GM12872 (cell line): ENCODE measurements at regions not wholly inside any gene's neighbourhood (a gene's known extent, or its start where the extent isn't known, plus 50 kb on each side); places are given as distances from the start of the nearest gene placed in this dataset.

Experiments
- TF ChIP-seq, protein P1 (sequence below): IDR thresholded peaks from 3 replicates; pipeline ENCODE4 v1.5.1; 2011; ENCODE audit warnings: low read depth, mild to moderate bottlenecking, low read length, moderate library complexity; ENCODE audit not compliant: insufficient read depth

DNA sequence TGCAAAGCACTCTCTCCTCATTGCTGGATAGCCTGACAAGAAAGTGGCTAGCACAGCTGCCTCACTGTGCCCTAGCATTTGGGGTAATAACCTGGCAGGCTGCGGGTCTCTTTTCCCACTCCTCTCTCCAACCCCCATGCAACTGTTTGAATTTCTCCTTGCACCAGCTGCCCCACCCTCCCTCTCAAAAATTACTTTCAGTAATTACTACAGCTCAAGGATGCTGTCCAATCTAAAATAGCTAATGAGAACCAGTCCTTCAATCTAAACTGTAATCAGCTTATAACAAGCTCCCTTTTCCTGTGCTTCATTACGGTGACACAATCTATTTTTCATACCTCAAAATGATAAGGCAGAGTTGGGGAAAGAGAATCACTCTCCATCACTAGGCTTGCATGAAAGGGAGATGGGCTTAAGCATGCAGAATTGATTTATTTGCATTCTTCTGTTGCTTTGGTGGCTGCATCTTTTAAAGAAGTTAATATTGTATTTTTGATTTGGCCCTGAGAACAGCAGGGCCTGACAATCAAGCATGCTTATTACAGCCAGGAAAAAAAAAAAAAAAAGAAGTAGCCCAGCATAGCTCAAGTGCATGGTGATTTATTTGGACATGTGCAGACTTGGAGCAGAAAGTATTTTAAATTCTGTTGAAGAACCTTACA is 881.8 kb downstream of the SLC4A3 start:
- TF ChIP-seq, protein P1, sequence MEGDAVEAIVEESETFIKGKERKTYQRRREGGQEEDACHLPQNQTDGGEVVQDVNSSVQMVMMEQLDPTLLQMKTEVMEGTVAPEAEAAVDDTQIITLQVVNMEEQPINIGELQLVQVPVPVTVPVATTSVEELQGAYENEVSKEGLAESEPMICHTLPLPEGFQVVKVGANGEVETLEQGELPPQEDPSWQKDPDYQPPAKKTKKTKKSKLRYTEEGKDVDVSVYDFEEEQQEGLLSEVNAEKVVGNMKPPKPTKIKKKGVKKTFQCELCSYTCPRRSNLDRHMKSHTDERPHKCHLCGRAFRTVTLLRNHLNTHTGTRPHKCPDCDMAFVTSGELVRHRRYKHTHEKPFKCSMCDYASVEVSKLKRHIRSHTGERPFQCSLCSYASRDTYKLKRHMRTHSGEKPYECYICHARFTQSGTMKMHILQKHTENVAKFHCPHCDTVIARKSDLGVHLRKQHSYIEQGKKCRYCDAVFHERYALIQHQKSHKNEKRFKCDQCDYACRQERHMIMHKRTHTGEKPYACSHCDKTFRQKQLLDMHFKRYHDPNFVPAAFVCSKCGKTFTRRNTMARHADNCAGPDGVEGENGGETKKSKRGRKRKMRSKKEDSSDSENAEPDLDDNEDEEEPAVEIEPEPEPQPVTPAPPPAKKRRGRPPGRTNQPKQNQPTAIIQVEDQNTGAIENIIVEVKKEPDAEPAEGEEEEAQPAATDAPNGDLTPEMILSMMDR = no peak

DNA sequence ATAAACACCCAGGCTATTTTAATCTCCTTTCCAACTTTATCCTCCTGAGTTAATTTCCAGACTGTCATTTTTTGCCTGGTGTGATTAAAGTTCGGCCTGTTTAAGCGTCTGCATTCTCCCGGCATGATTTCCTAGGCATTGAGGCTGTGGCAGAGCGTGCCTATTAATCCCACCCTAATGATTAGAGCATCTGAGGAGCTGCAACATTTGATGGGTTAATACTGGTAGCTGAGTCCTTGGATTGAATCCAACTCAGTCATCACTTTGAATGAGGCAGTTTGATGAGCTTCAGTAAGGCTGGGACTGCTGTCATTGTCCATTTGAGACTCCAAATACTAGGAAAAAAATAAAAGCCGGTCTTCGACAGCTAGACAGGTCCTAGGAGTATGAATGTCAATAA is 882.5 kb downstream of the SLC4A3 start:
- TF ChIP-seq, protein P1 = no peak

DNA sequence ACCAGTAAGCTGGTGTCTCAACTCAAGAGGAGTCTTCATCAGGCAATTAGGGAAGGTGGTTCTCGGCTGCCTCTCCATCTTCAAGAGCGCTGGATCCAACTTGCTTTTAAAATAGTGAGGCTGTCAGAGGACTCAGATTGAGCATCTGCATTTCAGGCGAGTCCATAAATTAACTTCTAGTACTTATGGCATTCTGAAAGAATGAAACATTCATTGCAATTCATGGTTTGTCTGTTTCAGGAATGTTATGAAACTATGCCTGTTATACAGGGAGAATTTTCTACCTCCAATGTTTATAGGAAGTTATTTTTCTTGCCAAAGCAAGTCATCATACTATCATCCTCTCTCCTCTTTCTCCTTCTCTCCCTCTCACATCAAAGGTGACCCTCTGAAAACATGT is 883.2 kb downstream of the SLC4A3 start:
- TF ChIP-seq, protein P1 = no peak

DNA sequence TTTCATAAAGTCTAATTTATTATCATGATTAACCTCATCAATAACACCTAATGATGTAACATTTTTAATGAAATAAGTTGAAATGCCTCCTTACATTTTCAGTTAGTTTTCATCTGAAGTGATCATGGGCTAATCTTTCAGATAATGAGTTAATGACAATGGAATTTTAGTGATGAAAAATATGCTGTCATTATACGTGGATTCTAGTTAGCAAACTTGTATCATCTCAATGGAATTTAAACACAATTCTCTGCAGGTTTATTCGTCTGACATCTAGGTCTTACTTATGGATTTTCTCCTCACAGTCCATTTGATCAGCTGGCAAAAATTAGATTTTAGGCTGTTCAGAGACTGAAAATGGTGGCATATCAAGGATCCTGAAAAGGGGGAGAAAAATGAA is 885.0 kb downstream of the SLC4A3 start:
- TF ChIP-seq, protein P1 = no peak

DNA sequence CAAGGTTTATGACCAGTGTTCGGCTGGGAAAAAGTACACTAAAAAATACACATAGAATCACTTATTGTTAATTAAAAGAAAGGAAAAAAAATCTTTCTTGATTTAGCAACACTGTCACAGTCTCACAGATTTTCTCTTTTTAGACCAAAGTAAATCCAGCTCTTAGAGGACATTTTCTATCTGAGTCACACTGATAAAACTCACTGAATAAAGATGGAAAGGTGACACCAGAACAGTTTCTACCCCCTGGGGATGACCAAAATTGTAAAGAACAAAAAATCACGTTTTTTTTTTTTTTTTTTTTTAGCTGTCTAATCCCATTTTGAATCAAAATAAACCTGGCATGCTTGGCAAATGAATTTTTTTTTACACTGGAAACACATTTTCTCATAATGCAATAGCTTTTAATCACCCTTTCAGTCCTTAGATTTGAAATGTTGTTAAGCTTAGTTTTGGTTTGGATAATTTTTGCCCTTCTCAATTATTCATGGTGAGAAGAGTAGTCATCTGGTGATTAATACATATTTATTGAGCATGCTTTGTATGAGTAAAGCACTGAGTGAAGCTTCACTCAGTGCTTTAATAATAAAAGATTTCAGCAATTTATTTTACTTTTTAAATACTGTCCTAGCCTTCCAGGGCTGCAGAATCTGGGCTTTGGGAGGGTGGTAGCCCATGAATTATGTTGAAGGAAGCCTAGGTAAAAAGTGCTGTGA is 886.3 kb downstream of the SLC4A3 start:
- TF ChIP-seq, protein P1 = no peak

DNA sequence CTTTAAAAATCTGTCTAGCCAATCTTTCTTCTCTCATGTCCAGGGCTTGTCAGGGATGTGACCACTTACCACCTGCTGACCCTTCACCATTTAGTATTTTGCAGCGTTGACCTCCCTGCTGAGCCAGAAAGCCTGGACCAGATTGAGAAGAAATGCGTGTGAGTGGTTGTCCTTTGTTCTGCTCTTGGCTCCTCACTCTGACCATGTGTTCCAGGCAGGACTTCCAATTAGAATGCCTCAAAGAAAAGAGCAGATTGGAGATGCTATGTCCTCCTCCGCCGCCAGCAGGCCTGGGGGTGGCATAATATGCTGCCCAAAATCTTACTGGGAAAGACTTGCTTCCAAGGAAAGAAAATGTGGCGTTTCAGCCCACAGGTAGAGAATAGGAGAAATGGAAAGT is 894.1 kb downstream of the SLC4A3 start:
- TF ChIP-seq, protein P1 = no peak

DNA sequence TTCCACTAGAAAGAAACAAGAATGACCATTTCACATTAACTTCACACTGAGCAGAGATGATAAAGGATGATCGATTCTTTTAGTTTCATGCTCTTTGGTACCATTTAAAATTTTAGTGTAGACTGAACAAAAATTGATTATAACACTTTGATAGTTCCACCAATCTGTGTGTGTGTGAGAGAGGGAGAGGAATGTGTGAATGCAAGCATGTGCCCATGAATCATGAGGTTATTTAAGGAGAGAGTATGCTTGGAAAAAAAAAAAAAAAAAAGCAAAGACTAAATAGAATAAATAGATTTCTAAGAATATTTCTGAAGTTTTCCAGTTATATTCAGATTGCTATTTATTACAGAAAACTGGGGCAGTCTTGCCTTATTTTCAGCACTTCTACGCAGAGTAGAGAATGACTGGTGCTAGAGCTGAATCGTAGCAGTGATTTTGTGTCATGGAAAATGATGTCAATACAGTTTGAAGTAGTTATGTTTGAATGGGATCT is 900.8 kb downstream of the SLC4A3 start:
- TF ChIP-seq, protein P1 = no peak
